Endothelial cell of umbilical vein (primary cell): ENCODE measurements at regions not wholly inside any gene's neighbourhood (a gene's known extent, or its start where the extent isn't known, plus 50 kb on each side); places are given as distances from the start of the nearest gene placed in this dataset.

Experiments
- BruUV-seq: library from RNA; stranded (reverse); fragments of 400-500 nt; replicated peaks from 2 replicates; lab custom pipeline; 2021; lab: Mats Ljungman, UMichigan
- CTCF ChIA-PET: fragments of 300-600, 350-600 bp; sonication (Branson Sonifier 250); formaldehyde crosslinking; loops from one replicate; lab custom pipeline; 2021; ENCODE audit warnings: antibody characterized with exemption, inconsistent platforms; lab: Charles Lee
- POLR2A ChIA-PET: fragments of 300-600, 350-600 bp; sonication (Branson Sonifier 250); formaldehyde crosslinking; loops from one replicate; lab custom pipeline; 2021; ENCODE audit warnings: antibody characterized with exemption, inconsistent platforms; lab: Charles Lee
- DNase-seq: peaks from one replicate; pipeline ENCODE4 v3.0.0-alpha.2; 2011; ENCODE audit warnings: low read depth, low spot score
- FAIRE-seq: peaks from 2 replicates; lab custom pipeline; 2011; peaks lifted over from hg19 to GRCh38; lab: Jason Lieb, UNC
- H2AFZ ChIP-seq: 2 replicates; pipeline ENCODE4 v1.6.0; 2012; ENCODE audit warnings: low read depth, low read length, control low read depth, inconsistent platforms
- H3K27ac ChIP-seq: 2 replicates; pipeline ENCODE4 v1.5.1; 2011; ENCODE audit warnings: low read depth, mild to moderate bottlenecking, control low read depth, low read length, moderate library complexity; ENCODE audit not compliant: insufficient read depth
- H3K27me3 ChIP-seq, 2 experiments: 2 replicates each; pipeline versions ENCODE4 v1.6.0 to v1.6.1; 2011; ENCODE audit warnings: low read length in 2 of 2, mixed read lengths in 1 of 2; ENCODE audit not compliant: control insufficient read depth in 2 of 2, insufficient read depth in 2 of 2
- H3K36me3 ChIP-seq, 2 experiments: 2 replicates in 1 of 2; 3 replicates in 1 of 2; pipeline ENCODE4 v1.5.1; 2011; ENCODE audit warnings: low read length in 2 of 2, mild to moderate bottlenecking in 1 of 2, moderate library complexity in 1 of 2; ENCODE audit not compliant: control insufficient read depth in 2 of 2, insufficient read depth in 2 of 2; ENCODE audit errors: extremely low read depth in 1 of 2
- H3K4me1 ChIP-seq: 3 replicates; pipeline ENCODE4 v1.5.1; 2011; ENCODE audit warnings: mild to moderate bottlenecking, low read length; ENCODE audit not compliant: control insufficient read depth, insufficient read depth; ENCODE audit errors: extremely low read depth
- H3K4me2 ChIP-seq: 2 replicates; pipeline ENCODE4 v1.6.1; 2011; ENCODE audit warnings: low read length, control low read depth, mixed read lengths; ENCODE audit not compliant: insufficient read depth
- H3K4me3 ChIP-seq, 3 experiments: fragments of 200-600 bp in 1 of 3; sonication (generic), shearing (Covaris generic) in 1 of 3; replicated peaks in 1 of 3; 2 replicates each; pipeline ENCODE4 v1.5.1; 2011 to 2016; ENCODE audit warnings: control low read depth in 3 of 3, low read length in 3 of 3, mild to moderate bottlenecking in 2 of 3, inconsistent platforms in 1 of 3, low read depth in 1 of 3, moderate library complexity in 1 of 3; ENCODE audit not compliant: insufficient read depth in 1 of 3
- H3K79me2 ChIP-seq: 2 replicates; pipeline ENCODE4 v1.6.0; 2012; ENCODE audit warnings: low read length, inconsistent platforms; ENCODE audit not compliant: control insufficient read depth, insufficient read depth
- H3K9ac ChIP-seq: replicated peaks from 2 replicates; pipeline ENCODE3; 2011; ENCODE audit warnings: low read length, control low read depth; ENCODE audit not compliant: insufficient read depth; ENCODE audit errors: extremely low read depth
- H3K9me1 ChIP-seq: replicated peaks from 3 replicates; pipeline ENCODE4 v1.6.0; 2011; ENCODE audit warnings: mild to moderate bottlenecking, low read length; ENCODE audit not compliant: control insufficient read depth, insufficient read depth; ENCODE audit errors: extremely low read depth
- H3K9me3 ChIP-seq: replicated peaks from 2 replicates; pipeline ENCODE4 v1.5.1; 2012; ENCODE audit warnings: low read length, inconsistent platforms; ENCODE audit not compliant: control insufficient read depth, insufficient read depth
- H4K20me1 ChIP-seq: replicated peaks from 2 replicates; pipeline ENCODE3; 2011; ENCODE audit warnings: mild to moderate bottlenecking, low read length; ENCODE audit not compliant: control insufficient read depth, insufficient read depth; ENCODE audit errors: extremely low read depth
- EZH2 ChIP-seq: IDR thresholded peaks from 2 replicates; pipeline ENCODE4 v1.6.1; 2012; ENCODE audit warnings: borderline replicate concordance, low read depth, mild to moderate bottlenecking, moderate library complexity, low read length, inconsistent platforms; ENCODE audit not compliant: severe bottlenecking
- FOS ChIP-seq: IDR thresholded peaks from 2 replicates; pipeline ENCODE4 v1.6.1; 2011; ENCODE audit warnings: mild to moderate bottlenecking, low read length, moderate library complexity, borderline replicate concordance; ENCODE audit not compliant: insufficient read depth
- GATA2 ChIP-seq: IDR thresholded peaks from 2 replicates; pipeline ENCODE4 v1.7.0; 2011; ENCODE audit warnings: low read depth, mild to moderate bottlenecking, moderate library complexity, mixed read lengths, low read length; ENCODE audit not compliant: insufficient read length, insufficient read depth
- JUN ChIP-seq: IDR thresholded peaks from 2 replicates; pipeline ENCODE4 v1.6.1; 2011; ENCODE audit warnings: borderline replicate concordance, low read depth; ENCODE audit not compliant: insufficient read length, insufficient read depth
- MYC ChIP-seq: IDR thresholded peaks from one replicate; pipeline ENCODE4 v1.6.1; 2011; ENCODE audit warnings: mild to moderate bottlenecking, low read depth, low read length
- POLR2A ChIP-seq: IDR thresholded peaks from 2 replicates; pipeline ENCODE4 v1.6.1; 2012; ENCODE audit warnings: low read depth, mild to moderate bottlenecking, control low read depth, low read length
- POLR2AphosphoS5 ChIP-seq: IDR thresholded peaks from 2 replicates; pipeline ENCODE4 v1.6.1; 2012; ENCODE audit warnings: low read depth, mild to moderate bottlenecking, control low read depth, low read length, moderate library complexity; ENCODE audit not compliant: insufficient read depth
- dilution Hi-C: fragments of 300-500 bp; cut with MboI; formaldehyde crosslinking; loops from one replicate; pipeline ENCODE4 v1.15.0; 2019; ENCODE audit warnings: low sequenced_read_pairs; ENCODE audit not compliant: extremely low pct_ligation_motif_present
- intact Hi-C: fragments of 100-400 bp; cut with micrococcal nuclease; formaldehyde crosslinking; loops from one replicate; pipeline ENCODE4 v1.10.0; 2022
- TF ChIP-seq, protein P1 (sequence below): IDR thresholded peaks from 2 replicates; pipeline ENCODE4 v1.6.1; 2011; ENCODE audit not compliant: insufficient read depth, insufficient read length
- TF ChIP-seq, protein P2 (sequence below), 2 donors: IDR thresholded peaks; 1 replicate in 1 of 2; 2 replicates in 1 of 2; pipeline ENCODE4 v1.5.1; 2011; ENCODE audit warnings: low read length in 2 of 2, mild to moderate bottlenecking in 2 of 2, moderate library complexity in 2 of 2, control low read depth in 1 of 2, inconsistent platforms in 1 of 2, low read depth in 1 of 2; ENCODE audit not compliant: insufficient read depth in 1 of 2; ENCODE audit errors: extremely low read depth in 1 of 2

DNA sequence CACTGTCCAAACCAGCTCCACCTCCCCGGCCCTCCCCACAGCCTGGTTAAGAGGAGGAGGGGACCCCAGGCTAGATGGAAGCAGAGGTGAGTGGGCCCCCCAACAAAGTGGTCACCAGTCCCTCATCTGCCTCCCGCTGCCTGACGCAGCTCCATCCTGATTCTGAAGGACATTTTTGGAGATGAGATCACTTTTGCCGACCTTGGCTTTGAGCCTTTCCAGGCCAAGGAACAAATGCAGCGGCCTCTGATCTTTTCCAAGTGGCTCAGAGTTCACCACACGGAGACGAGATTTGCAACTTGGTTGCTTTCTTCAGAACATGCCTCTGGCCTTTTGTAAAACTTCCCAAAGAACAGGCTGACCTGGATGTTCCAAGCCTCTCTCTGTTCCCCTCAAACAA is 223.1 kb downstream of the NPHP4 start:
- Histone ChIP-seq H3K36me3 (no peaks in the 10 kb centered on the region), H3K9ac (no peak overlapping the region), H3K4me1 (no peaks in the 10 kb centered on the region), H3K79me2 (no peaks in the 10 kb centered on the region), H3K4me2 (no peak overlapping the region), H3K27ac (no peak overlapping the region), H3K9me1 (no peaks in the 10 kb centered on the region), H3K27me3 (no peaks in the 10 kb centered on the region), H3K9me3 (no peaks in the 10 kb centered on the region), H2AFZ (no peak overlapping the region), H3K4me3 (no peak overlapping the region), H4K20me1 (no peaks in the 10 kb centered on the region)
- intact Hi-C loops (no loop called here), dilution Hi-C loops (no loop called here)
- POLR2A ChIA-PET, result no interaction called here
- CTCF ChIA-PET, result no interaction called here
- no peak for TF ChIP-seq POLR2AphosphoS5
- TF ChIP-seq, protein P1, sequence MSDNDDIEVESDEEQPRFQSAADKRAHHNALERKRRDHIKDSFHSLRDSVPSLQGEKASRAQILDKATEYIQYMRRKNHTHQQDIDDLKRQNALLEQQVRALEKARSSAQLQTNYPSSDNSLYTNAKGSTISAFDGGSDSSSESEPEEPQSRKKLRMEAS, result no peak
- TF ChIP-seq GATA2, result no peak
- no peak for TF ChIP-seq EZH2
- TF ChIP-seq JUN, result no peak
- TF ChIP-seq FOS, result no peak
- no peak for TF ChIP-seq MYC
- TF ChIP-seq, protein P2, sequence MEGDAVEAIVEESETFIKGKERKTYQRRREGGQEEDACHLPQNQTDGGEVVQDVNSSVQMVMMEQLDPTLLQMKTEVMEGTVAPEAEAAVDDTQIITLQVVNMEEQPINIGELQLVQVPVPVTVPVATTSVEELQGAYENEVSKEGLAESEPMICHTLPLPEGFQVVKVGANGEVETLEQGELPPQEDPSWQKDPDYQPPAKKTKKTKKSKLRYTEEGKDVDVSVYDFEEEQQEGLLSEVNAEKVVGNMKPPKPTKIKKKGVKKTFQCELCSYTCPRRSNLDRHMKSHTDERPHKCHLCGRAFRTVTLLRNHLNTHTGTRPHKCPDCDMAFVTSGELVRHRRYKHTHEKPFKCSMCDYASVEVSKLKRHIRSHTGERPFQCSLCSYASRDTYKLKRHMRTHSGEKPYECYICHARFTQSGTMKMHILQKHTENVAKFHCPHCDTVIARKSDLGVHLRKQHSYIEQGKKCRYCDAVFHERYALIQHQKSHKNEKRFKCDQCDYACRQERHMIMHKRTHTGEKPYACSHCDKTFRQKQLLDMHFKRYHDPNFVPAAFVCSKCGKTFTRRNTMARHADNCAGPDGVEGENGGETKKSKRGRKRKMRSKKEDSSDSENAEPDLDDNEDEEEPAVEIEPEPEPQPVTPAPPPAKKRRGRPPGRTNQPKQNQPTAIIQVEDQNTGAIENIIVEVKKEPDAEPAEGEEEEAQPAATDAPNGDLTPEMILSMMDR (IDR thresholded peaks at IDR 0.05; ENCODE audit: extremely low read depth in 1 of 2, insufficient read depth in 1 of 2, low read depth in 1 of 2, low read length in 2 of 2), result no peak
- no peak for TF ChIP-seq POLR2A
- BruUV-seq, result no TSS peak
- DNase-seq, result no peak
- FAIRE-seq, result no peak
